Left ventricle myocardium inferior (tissue), 1 donor: ENCODE measurements at regions not wholly inside any gene's neighbourhood (a gene's known extent, or its start where the extent isn't known, plus 50 kb on each side); places are given as distances from the start of the nearest gene placed in this dataset.

Source experiments
- DNase-seq: peaks from one replicate; pipeline ENCODE4 v3.0.0-alpha.2; 2020
- H3K27ac ChIP-seq: fragments of 200-600 bp; replicated peaks from 2 replicates; pipeline ENCODE4 v1.8.0; 2021
- H3K27me3 ChIP-seq: fragments of 200-600 bp; 2 replicates; pipeline ENCODE4 v1.8.0; 2021; ENCODE audit warnings: low read depth
- H3K36me3 ChIP-seq: fragments of 200-600 bp; 2 replicates; pipeline ENCODE4 v1.8.0; 2021
- H3K4me1 ChIP-seq: fragments of 200-600 bp; 2 replicates; pipeline ENCODE4 v1.8.0; 2021
- H3K4me3 ChIP-seq: fragments of 200-600 bp; 2 replicates; pipeline ENCODE4 v1.8.0; 2021; ENCODE audit warnings: mild to moderate bottlenecking, moderate library complexity
- H3K9me3 ChIP-seq: fragments of 200-600 bp; replicated peaks from 2 replicates; pipeline ENCODE4 v1.8.0; 2021
- CTCF ChIP-seq: fragments of 200-600 bp; IDR thresholded peaks from 2 replicates; pipeline ENCODE4 v1.8.0; 2021; ENCODE audit warnings: antibody characterized with exemption, mild to moderate bottlenecking, borderline replicate concordance
- intact Hi-C: fragments of 100-400 bp; cut with micrococcal nuclease; formaldehyde crosslinking; loops from one replicate; pipeline ENCODE4 v1.11.0; 2022
- donor health status: DM: no; HTN: yes; CAD: no; lungs with severe emphysema.

- Histone ChIP-seq H3K27me3 (no peaks in the 10 kb centered on the region), H3K9me3 (no peaks in the 10 kb centered on the region), H3K4me3 (no peak overlapping the region), H3K27ac (no peak overlapping the region), H3K4me1 (no peaks in the 10 kb centered on the region), H3K36me3 (no peaks in the 10 kb centered on the region)
- TF ChIP-seq CTCF = no peak
- no peak for DNase-seq
- intact Hi-C loops = no loop called here
These were observed 1719.2 kb upstream of the PIK3C3 start for GRCh38 chr18:40235836-40236235.

- intact Hi-C loops = no loop called here
These were observed 1719.7 kb upstream of the PIK3C3 start for GRCh38 chr18:40235323-40235722.

GRCh38 chr18:40233931-40234616 lies 1721.0 kb upstream of the PIK3C3 start:
- no peaks in the 10 kb centered on the region for H3K9me3 ChIP-seq
- no peak overlapping the region for H3K27ac ChIP-seq
- no peaks in the 10 kb centered on the region for H3K36me3 ChIP-seq
- no peak for TF ChIP-seq CTCF
- H3K27me3 ChIP-seq = no peaks in the 10 kb centered on the region
- intact Hi-C loops = no loop called here
- no peaks in the 10 kb centered on the region for H3K4me1 ChIP-seq
- DNase-seq = no peak
- H3K4me3 ChIP-seq = no peak overlapping the region

More at GRCh38 chr18:40235323-40235722, 1719.7 kb upstream of the PIK3C3 start:
- H3K4me1 ChIP-seq = no peaks in the 10 kb centered on the region
- no peaks in the 10 kb centered on the region for H3K36me3 ChIP-seq
- no peak for TF ChIP-seq CTCF
- DNase-seq = no peak
- H3K27ac ChIP-seq = no peak overlapping the region
- H3K9me3 ChIP-seq = no peaks in the 10 kb centered on the region
- no peak overlapping the region for H3K4me3 ChIP-seq
- no peaks in the 10 kb centered on the region for H3K27me3 ChIP-seq

- Histone ChIP-seq H3K9me3 (peaks cover 2% of the 10 kb centered on the region), H3K27ac (no peak overlapping the region), H3K36me3 (no peaks in the 10 kb centered on the region), H3K4me3 (no peak overlapping the region), H3K4me1 (no peaks in the 10 kb centered on the region), H3K27me3 (no peaks in the 10 kb centered on the region)
- no peak for TF ChIP-seq CTCF
- intact Hi-C loops = no loop called here
- no peak for DNase-seq
These were observed 1732.3 kb upstream of the PIK3C3 start for GRCh38 chr18:40222776-40223175.

- intact Hi-C loops = no loop called here
- no peaks in the 10 kb centered on the region for H3K4me1 ChIP-seq
- H3K4me3 ChIP-seq = no peak overlapping the region
- TF ChIP-seq CTCF = no peak
- H3K27ac ChIP-seq = no peak overlapping the region
- H3K36me3 ChIP-seq = no peaks in the 10 kb centered on the region
- H3K9me3 ChIP-seq = no peaks in the 10 kb centered on the region
- DNase-seq = no peak
- no peaks in the 10 kb centered on the region for H3K27me3 ChIP-seq
These were observed 1738.2 kb upstream of the PIK3C3 start for GRCh38 chr18:40216856-40217255.
